CD14-positive monocyte (primary cell): ENCODE measurements at regions not wholly inside any gene's neighbourhood (a gene's known extent, or its start where the extent isn't known, plus 50 kb on each side); places are given as distances from the start of the nearest gene placed in this dataset.

ENCODE experiments used
- DNase-seq, 3 donors: peaks; one replicate each; pipeline ENCODE4 v3.0.0-alpha.2; 2011 to 2022
- H2AFZ ChIP-seq: 2 replicates; pipeline ENCODE4 v1.6.0; 2012; ENCODE audit warnings: mild to moderate bottlenecking, low read depth, low read length, inconsistent platforms; ENCODE audit not compliant: insufficient read depth, poor library complexity, severe bottlenecking
- H3K27ac ChIP-seq, 2 donors: 1 replicate in 1 of 2; 2 replicates in 1 of 2; pipeline ENCODE4 v1.5.1; 2012 to 2013; ENCODE audit warnings: low read length in 2 of 2, control low read depth in 1 of 2, inconsistent platforms in 1 of 2, low read depth in 1 of 2, mild to moderate bottlenecking in 1 of 2
- H3K27me3 ChIP-seq, 2 donors: one replicate each; pipeline versions ENCODE4 v1.6.0 to v1.6.1; 2011 to 2013; ENCODE audit warnings: low read length in 2 of 2; ENCODE audit not compliant: control insufficient read depth in 2 of 2, insufficient read depth in 2 of 2
- H3K36me3 ChIP-seq, 2 donors: replicated peaks in 1 of 2; 1 replicate in 1 of 2; 2 replicates in 1 of 2; pipeline versions ENCODE4 v1.5.1 to v1.6.1; 2012 to 2013; ENCODE audit warnings: low read length in 2 of 2, control low read depth in 1 of 2, inconsistent platforms in 1 of 2, mild to moderate bottlenecking in 1 of 2; ENCODE audit not compliant: insufficient read depth in 2 of 2, control insufficient read depth in 1 of 2
- H3K4me1 ChIP-seq, 2 donors: 1 replicate in 1 of 2; 2 replicates in 1 of 2; pipeline versions ENCODE4 v1.5.1 to v1.6.1; 2012 to 2013; ENCODE audit warnings: low read length in 2 of 2, control low read depth in 1 of 2, inconsistent platforms in 1 of 2, mild to moderate bottlenecking in 1 of 2, moderate library complexity in 1 of 2; ENCODE audit not compliant: insufficient read depth in 2 of 2, control insufficient read depth in 1 of 2
- H3K4me2 ChIP-seq: replicated peaks from 2 replicates; pipeline ENCODE3; 2012; ENCODE audit warnings: low read length, moderate library complexity, mild to moderate bottlenecking; ENCODE audit not compliant: poor library complexity, severe bottlenecking; ENCODE audit errors: extremely low read depth
- H3K4me3 ChIP-seq, 3 experiments: fragments of 200-600 bp in 1 of 3; sonication (generic) in 1 of 3; replicated peaks in 1 of 3; 1 replicate in 2 of 3; 2 replicates in 1 of 3; pipeline ENCODE4 v1.5.1; 2011 to 2013; ENCODE audit warnings: low read length in 3 of 3, mild to moderate bottlenecking in 3 of 3, control low read depth in 2 of 3, low read depth in 2 of 3, inconsistent platforms in 1 of 3, moderate library complexity in 1 of 3
- H3K79me2 ChIP-seq: 2 replicates; pipeline ENCODE4 v1.6.0; 2012; ENCODE audit warnings: mild to moderate bottlenecking, control low read depth, inconsistent platforms, low read length, moderate library complexity; ENCODE audit not compliant: insufficient read depth
- H3K9ac ChIP-seq: 2 replicates; pipeline ENCODE4 v1.6.0; 2017; ENCODE audit warnings: low read length, mild to moderate bottlenecking; ENCODE audit not compliant: insufficient read depth, poor library complexity, severe bottlenecking
- H3K9me3 ChIP-seq, 2 donors: replicated peaks in 1 of 2; 1 replicate in 1 of 2; 2 replicates in 1 of 2; pipeline versions ENCODE4 v1.5.1 to v1.6.1; 2012 to 2013; ENCODE audit warnings: low read length in 2 of 2, control low read depth in 1 of 2; ENCODE audit not compliant: control insufficient read depth in 1 of 2, insufficient read depth in 1 of 2
- H4K20me1 ChIP-seq: 2 replicates; pipeline ENCODE4 v1.6.0; 2012; ENCODE audit warnings: mild to moderate bottlenecking, low read length, control low read depth, moderate library complexity; ENCODE audit not compliant: insufficient read depth
- H3K27ac Mint-ChIP-seq, 7 donors: one replicate each; pipeline ENCODE4 v1.8.0; 2020; ENCODE audit warnings: mild to moderate bottlenecking in 7 of 7, mixed read lengths in 7 of 7, moderate library complexity in 6 of 7, inconsistent platforms in 2 of 7
- H3K27me3 Mint-ChIP-seq, 3 donors: one replicate each; pipeline ENCODE4 v1.8.0; 2021 to 2022; ENCODE audit warnings: low read depth in 3 of 3, mild to moderate bottlenecking in 3 of 3, mixed read lengths in 3 of 3, moderate library complexity in 3 of 3, inconsistent platforms in 1 of 3
- H3K36me3 Mint-ChIP-seq, 2 donors: one replicate each; pipeline ENCODE4 v1.8.0; 2020; ENCODE audit warnings: mixed read lengths in 2 of 2, inconsistent platforms in 1 of 2, mild to moderate bottlenecking in 1 of 2
- H3K4me1 Mint-ChIP-seq: one replicate; pipeline ENCODE4 v1.8.0; 2020; ENCODE audit warnings: mild to moderate bottlenecking, mixed read lengths
- H3K4me3 Mint-ChIP-seq, 2 donors: one replicate each; pipeline ENCODE4 v1.8.0; 2020; ENCODE audit warnings: mild to moderate bottlenecking in 2 of 2, mixed read lengths in 2 of 2, moderate library complexity in 1 of 2
- H3K9me3 Mint-ChIP-seq, 7 donors: one replicate each; pipeline ENCODE4 v1.8.0; 2020 to 2022; ENCODE audit warnings: mixed read lengths in 7 of 7, mild to moderate bottlenecking in 6 of 7, moderate library complexity in 6 of 7, inconsistent platforms in 2 of 7
- WGBS: methylation state at CpG from one replicate; pipeline ENCODE4 v1.1.5; 2013; ENCODE audit warnings: missing lambda C conversion rate; ENCODE audit not compliant: insufficient coverage; 5-methylcytosine and 5-hydroxymethylcytosine counted together
- intact Hi-C, 2 donors: fragments of 100-400 bp; cut with micrococcal nuclease; formaldehyde crosslinking; loops; one replicate each; pipeline versions ENCODE4 v1.15.0 to v1.15.1; 2023
- TF ChIP-seq, protein P1 (sequence below): fragments of 200-600 bp; IDR thresholded peaks from one replicate; pipeline ENCODE4 v1.8.0; 2022; ENCODE audit warnings: antibody characterized with exemption, mild to moderate bottlenecking

DNA sequence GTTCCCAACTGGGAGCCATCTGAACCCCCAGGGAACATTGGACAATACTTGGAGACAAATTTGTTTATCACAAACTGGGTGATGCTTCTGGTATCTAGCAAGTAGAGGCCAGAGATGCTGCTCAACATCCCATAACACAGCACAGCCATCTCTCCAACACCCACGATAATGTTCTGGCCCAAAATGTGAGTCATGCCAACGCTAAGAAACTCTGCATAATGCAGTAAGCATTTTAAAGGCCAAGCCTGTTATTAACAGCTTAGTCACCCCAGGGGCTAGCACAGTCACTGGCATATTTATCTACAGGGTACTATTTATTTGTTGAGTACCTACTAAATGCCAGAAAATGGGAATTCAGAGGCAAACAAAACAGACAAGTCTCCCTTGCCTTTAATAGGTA, 873.1 kb upstream of the TMEM132C start:
- H3K4me2 ChIP-seq, result no peak overlapping the region
- DNase-seq, result no peak
- H3K4me3 Mint-ChIP-seq, result no peak overlapping the region
- intact Hi-C loops, result no loop called here
- H3K9me3 ChIP-seq, result no peaks in the 10 kb centered on the region
- no peaks in the 10 kb centered on the region for H4K20me1 ChIP-seq
- 100% methylated on average over 2 of the region's 2 CpGs for WGBS
- H3K4me1 Mint-ChIP-seq, result no peaks in the 10 kb centered on the region
- H3K36me3 ChIP-seq, result no peaks in the 10 kb centered on the region
- no peaks in the 10 kb centered on the region for H3K27me3 Mint-ChIP-seq
- no peak overlapping the region for H3K27ac Mint-ChIP-seq
- no peak overlapping the region for H2AFZ ChIP-seq
- H3K9ac ChIP-seq, result no peak overlapping the region
- H3K27ac ChIP-seq, result no peak overlapping the region
- no peaks in the 10 kb centered on the region for H3K27me3 ChIP-seq
- no peaks in the 10 kb centered on the region for H3K36me3 Mint-ChIP-seq
- no peaks in the 10 kb centered on the region for H3K79me2 ChIP-seq
- H3K4me3 ChIP-seq, result no peak overlapping the region
- H3K4me1 ChIP-seq, result no peaks in the 10 kb centered on the region
- TF ChIP-seq, protein P1, sequence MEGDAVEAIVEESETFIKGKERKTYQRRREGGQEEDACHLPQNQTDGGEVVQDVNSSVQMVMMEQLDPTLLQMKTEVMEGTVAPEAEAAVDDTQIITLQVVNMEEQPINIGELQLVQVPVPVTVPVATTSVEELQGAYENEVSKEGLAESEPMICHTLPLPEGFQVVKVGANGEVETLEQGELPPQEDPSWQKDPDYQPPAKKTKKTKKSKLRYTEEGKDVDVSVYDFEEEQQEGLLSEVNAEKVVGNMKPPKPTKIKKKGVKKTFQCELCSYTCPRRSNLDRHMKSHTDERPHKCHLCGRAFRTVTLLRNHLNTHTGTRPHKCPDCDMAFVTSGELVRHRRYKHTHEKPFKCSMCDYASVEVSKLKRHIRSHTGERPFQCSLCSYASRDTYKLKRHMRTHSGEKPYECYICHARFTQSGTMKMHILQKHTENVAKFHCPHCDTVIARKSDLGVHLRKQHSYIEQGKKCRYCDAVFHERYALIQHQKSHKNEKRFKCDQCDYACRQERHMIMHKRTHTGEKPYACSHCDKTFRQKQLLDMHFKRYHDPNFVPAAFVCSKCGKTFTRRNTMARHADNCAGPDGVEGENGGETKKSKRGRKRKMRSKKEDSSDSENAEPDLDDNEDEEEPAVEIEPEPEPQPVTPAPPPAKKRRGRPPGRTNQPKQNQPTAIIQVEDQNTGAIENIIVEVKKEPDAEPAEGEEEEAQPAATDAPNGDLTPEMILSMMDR, result no peak
- H3K9me3 Mint-ChIP-seq, result peaks cover 0 to 2% (median 0%) of the 10 kb centered on the region in 7 donors

DNA sequence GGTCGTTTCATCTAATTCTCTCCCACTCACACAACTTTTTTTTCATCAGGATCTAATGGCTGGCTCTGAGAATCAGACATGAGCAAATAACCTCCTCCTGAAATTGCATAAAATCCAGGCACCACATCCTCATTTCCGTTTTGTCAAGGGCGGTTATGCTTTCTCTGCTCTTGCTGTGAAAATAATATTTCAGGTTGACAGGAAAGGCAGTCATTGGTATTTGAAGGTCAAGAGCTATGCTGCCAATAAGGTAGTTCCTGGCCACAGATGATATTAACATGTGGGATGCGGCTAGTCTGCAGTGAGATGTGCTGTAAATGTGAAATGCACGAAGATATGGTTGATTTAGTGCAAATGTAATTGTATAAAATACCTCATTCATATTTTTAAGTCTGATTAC, 870.2 kb upstream of the TMEM132C start:
- H3K9me3 ChIP-seq, result no peaks in the 10 kb centered on the region
- Mint-ChIP-seq H3K4me3 (no peak overlapping the region), H3K36me3 (no peaks in the 10 kb centered on the region), H3K4me1 (no peaks in the 10 kb centered on the region), H3K27ac (no peak overlapping the region), H3K27me3 (peaks cover 0 to 2% (median 0%) of the 10 kb centered on the region in 3 donors), H3K9me3 (peaks cover 0 to 2% (median 0%) of the 10 kb centered on the region in 7 donors)
- H3K4me1 ChIP-seq, result no peaks in the 10 kb centered on the region
- H3K27ac ChIP-seq, result no peak overlapping the region
- WGBS, result 57% methylated on average over 1 of the region's 5 CpGs
- no peaks in the 10 kb centered on the region for H3K36me3 ChIP-seq
- no peak overlapping the region for H3K4me3 ChIP-seq
- no peak overlapping the region for H3K9ac ChIP-seq
- no peak overlapping the region for H2AFZ ChIP-seq
- no peak overlapping the region for H3K4me2 ChIP-seq
- DNase-seq, result no peak
- no peaks in the 10 kb centered on the region for H3K79me2 ChIP-seq
- intact Hi-C loops, result no loop called here
- TF ChIP-seq, protein P1, result no peak
- no peaks in the 10 kb centered on the region for H4K20me1 ChIP-seq
- H3K27me3 ChIP-seq, result no peaks in the 10 kb centered on the region
